Activated CD8-positive, alpha-beta memory T cell treated with anti-CD3 and anti-CD28 coated beads for 4 hours (primary cell): ENCODE measurements at regions not wholly inside any gene's neighbourhood (a gene's known extent, or its start where the extent isn't known, plus 50 kb on each side); places are given as distances from the start of the nearest gene placed in this dataset.

Experiments used
- DNase-seq, 2 donors: peaks; one replicate each; pipeline ENCODE4 v3.0.0-alpha.2; 2020; ENCODE audit warnings: low read depth in 2 of 2

GRCh38 chr9:27870404-27870803, 297.1 kb upstream of the C9orf72 start:
- no peak for DNase-seq

GRCh38 chr9:27880156-27880555, 306.9 kb upstream of the C9orf72 start:
- no peak for DNase-seq

- DNase-seq: no peak
Measured at GRCh38 chr9:27880635-27881034, 307.4 kb upstream of the C9orf72 start.

- DNase-seq: no peak
Measured at GRCh38 chr9:27888661-27889295, 315.5 kb upstream of the C9orf72 start.

- no peak for DNase-seq
Measured at GRCh38 chr9:27924502-27924901, 351.2 kb upstream of the C9orf72 start.

GRCh38 chr9:27925815-27926214, 352.5 kb upstream of the C9orf72 start:
- DNase-seq: no peak

- DNase-seq: no peak
Measured at GRCh38 chr9:27929841-27930240, 356.6 kb upstream of the C9orf72 start.

GRCh38 chr9:27933210-27934025, 360.1 kb upstream of the C9orf72 start:
- DNase-seq: no peak

- no peak for DNase-seq
Measured at GRCh38 chr9:27934471-27934870, 361.2 kb upstream of the C9orf72 start.

- DNase-seq: no peak
Measured at GRCh38 chr9:27939186-27939585, 365.9 kb upstream of the C9orf72 start.

GRCh38 chr9:27940535-27940934, 367.3 kb upstream of the C9orf72 start:
- no peak for DNase-seq

GRCh38 chr9:27943501-27943900, 370.2 kb upstream of the C9orf72 start:
- no peak for DNase-seq

- DNase-seq: no peak
Measured at GRCh38 chr9:27945386-27945785, 372.1 kb upstream of the C9orf72 start.

GRCh38 chr9:27950382-27950781, 377.1 kb upstream of the C9orf72 start:
- DNase-seq: no peak

GRCh38 chr9:27954858-27955257, 381.6 kb upstream of the C9orf72 start:
- no peak for DNase-seq

GRCh38 chr9:27963836-27964235, 390.6 kb upstream of the C9orf72 start:
- no peak for DNase-seq

- DNase-seq: no peak
Measured at GRCh38 chr9:27967210-27967609, 393.9 kb upstream of the C9orf72 start.

- DNase-seq: no peak
Measured at GRCh38 chr9:27977931-27978330, 404.6 kb upstream of the C9orf72 start.

GRCh38 chr9:27985714-27986113, 412.4 kb upstream of the C9orf72 start:
- no peak for DNase-seq

GRCh38 chr9:27990524-27990923, 417.2 kb upstream of the C9orf72 start:
- DNase-seq: no peak

- no peak for DNase-seq
Measured at GRCh38 chr9:27991221-27991620, 417.9 kb upstream of the C9orf72 start.

GRCh38 chr9:28001096-28001495, 427.8 kb upstream of the C9orf72 start:
- no peak for DNase-seq

GRCh38 chr9:28004900-28005299, 431.6 kb upstream of the C9orf72 start:
- DNase-seq: no peak
